ENCODE measurements at regions not wholly inside any gene's neighbourhood (a gene's known extent, or its start where the extent isn't known, plus 50 kb on each side); places are given as distances from the start of the nearest gene placed in this dataset.

DNA sequence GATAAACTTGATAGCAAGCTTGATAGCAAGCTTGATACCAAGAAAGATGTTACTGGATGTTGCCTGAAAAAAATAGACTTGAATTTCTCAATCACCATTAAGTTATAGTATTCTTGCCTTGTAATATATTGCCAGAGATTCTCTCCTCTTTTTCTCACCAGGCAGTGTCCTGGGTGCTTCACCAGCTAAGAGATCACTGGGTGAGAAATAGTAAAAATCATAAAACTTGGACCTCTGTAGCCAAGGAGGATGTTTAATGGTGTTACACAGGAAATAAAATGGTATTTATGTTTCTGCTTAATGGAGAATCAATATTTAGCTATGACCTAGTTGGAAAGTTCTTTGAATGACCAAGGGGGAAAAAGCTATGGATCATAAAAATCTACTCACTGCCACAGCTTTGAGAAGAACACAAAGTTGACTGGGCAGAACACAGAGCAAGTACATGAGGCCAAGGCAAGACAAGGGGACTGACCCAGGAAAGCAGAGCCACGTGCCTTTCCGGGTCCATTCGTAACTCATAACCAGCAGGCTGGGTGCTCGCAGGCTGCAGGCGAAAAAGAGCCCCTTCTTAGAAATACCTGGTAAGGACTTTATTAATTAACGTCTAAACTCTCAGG lies 129.4 kb upstream of the HNMT start:
- TF ChIP-seq CTCF (conservative IDR thresholded peaks at IDR 0.05), result no peak
- TF ChIP-seq EZH2 (IDR thresholded peaks at IDR 0.05; ENCODE audit: low read depth), result no peak
